Endothelial cell of umbilical vein (primary cell): ENCODE measurements at regions not wholly inside any gene's neighbourhood (a gene's known extent, or its start where the extent isn't known, plus 50 kb on each side); places are given as distances from the start of the nearest gene placed in this dataset.

ENCODE experiments used
- BruUV-seq: library from RNA; stranded (reverse); fragments of 400-500 nt; replicated peaks from 2 replicates; lab custom pipeline; 2021; lab: Mats Ljungman, UMichigan
- CTCF ChIA-PET: fragments of 300-600, 350-600 bp; sonication (Branson Sonifier 250); formaldehyde crosslinking; loops from one replicate; lab custom pipeline; 2021; ENCODE audit warnings: antibody characterized with exemption, inconsistent platforms; lab: Charles Lee
- POLR2A ChIA-PET: fragments of 300-600, 350-600 bp; sonication (Branson Sonifier 250); formaldehyde crosslinking; loops from one replicate; lab custom pipeline; 2021; ENCODE audit warnings: antibody characterized with exemption, inconsistent platforms; lab: Charles Lee
- DNase-seq: peaks from one replicate; pipeline ENCODE4 v3.0.0-alpha.2; 2011; ENCODE audit warnings: low read depth, low spot score
- FAIRE-seq: peaks from 2 replicates; lab custom pipeline; 2011; peaks lifted over from hg19 to GRCh38; lab: Jason Lieb, UNC
- H2AFZ ChIP-seq: 2 replicates; pipeline ENCODE4 v1.6.0; 2012; ENCODE audit warnings: low read depth, low read length, control low read depth, inconsistent platforms
- H3K27ac ChIP-seq: 2 replicates; pipeline ENCODE4 v1.5.1; 2011; ENCODE audit warnings: low read depth, mild to moderate bottlenecking, control low read depth, low read length, moderate library complexity; ENCODE audit not compliant: insufficient read depth
- H3K27me3 ChIP-seq, 2 experiments: 2 replicates each; pipeline versions ENCODE4 v1.6.0 to v1.6.1; 2011; ENCODE audit warnings: low read length in 2 of 2, mixed read lengths in 1 of 2; ENCODE audit not compliant: control insufficient read depth in 2 of 2, insufficient read depth in 2 of 2
- H3K36me3 ChIP-seq, 2 experiments: 2 replicates in 1 of 2; 3 replicates in 1 of 2; pipeline ENCODE4 v1.5.1; 2011; ENCODE audit warnings: low read length in 2 of 2, mild to moderate bottlenecking in 1 of 2, moderate library complexity in 1 of 2; ENCODE audit not compliant: control insufficient read depth in 2 of 2, insufficient read depth in 2 of 2; ENCODE audit errors: extremely low read depth in 1 of 2
- H3K4me1 ChIP-seq: 3 replicates; pipeline ENCODE4 v1.5.1; 2011; ENCODE audit warnings: mild to moderate bottlenecking, low read length; ENCODE audit not compliant: control insufficient read depth, insufficient read depth; ENCODE audit errors: extremely low read depth
- H3K4me2 ChIP-seq: 2 replicates; pipeline ENCODE4 v1.6.1; 2011; ENCODE audit warnings: low read length, control low read depth, mixed read lengths; ENCODE audit not compliant: insufficient read depth
- H3K4me3 ChIP-seq, 3 experiments: fragments of 200-600 bp in 1 of 3; sonication (generic), shearing (Covaris generic) in 1 of 3; replicated peaks in 1 of 3; 2 replicates each; pipeline ENCODE4 v1.5.1; 2011 to 2016; ENCODE audit warnings: control low read depth in 3 of 3, low read length in 3 of 3, mild to moderate bottlenecking in 2 of 3, inconsistent platforms in 1 of 3, low read depth in 1 of 3, moderate library complexity in 1 of 3; ENCODE audit not compliant: insufficient read depth in 1 of 3
- H3K79me2 ChIP-seq: 2 replicates; pipeline ENCODE4 v1.6.0; 2012; ENCODE audit warnings: low read length, inconsistent platforms; ENCODE audit not compliant: control insufficient read depth, insufficient read depth
- H3K9ac ChIP-seq: replicated peaks from 2 replicates; pipeline ENCODE3; 2011; ENCODE audit warnings: low read length, control low read depth; ENCODE audit not compliant: insufficient read depth; ENCODE audit errors: extremely low read depth
- H3K9me1 ChIP-seq: replicated peaks from 3 replicates; pipeline ENCODE4 v1.6.0; 2011; ENCODE audit warnings: mild to moderate bottlenecking, low read length; ENCODE audit not compliant: control insufficient read depth, insufficient read depth; ENCODE audit errors: extremely low read depth
- H3K9me3 ChIP-seq: replicated peaks from 2 replicates; pipeline ENCODE4 v1.5.1; 2012; ENCODE audit warnings: low read length, inconsistent platforms; ENCODE audit not compliant: control insufficient read depth, insufficient read depth
- H4K20me1 ChIP-seq: replicated peaks from 2 replicates; pipeline ENCODE3; 2011; ENCODE audit warnings: mild to moderate bottlenecking, low read length; ENCODE audit not compliant: control insufficient read depth, insufficient read depth; ENCODE audit errors: extremely low read depth
- EZH2 ChIP-seq: IDR thresholded peaks from 2 replicates; pipeline ENCODE4 v1.6.1; 2012; ENCODE audit warnings: borderline replicate concordance, low read depth, mild to moderate bottlenecking, moderate library complexity, low read length, inconsistent platforms; ENCODE audit not compliant: severe bottlenecking
- GATA2 ChIP-seq: IDR thresholded peaks from 2 replicates; pipeline ENCODE4 v1.7.0; 2011; ENCODE audit warnings: low read depth, mild to moderate bottlenecking, moderate library complexity, mixed read lengths, low read length; ENCODE audit not compliant: insufficient read length, insufficient read depth
- POLR2A ChIP-seq: IDR thresholded peaks from 2 replicates; pipeline ENCODE4 v1.6.1; 2012; ENCODE audit warnings: low read depth, mild to moderate bottlenecking, control low read depth, low read length
- POLR2AphosphoS5 ChIP-seq: IDR thresholded peaks from 2 replicates; pipeline ENCODE4 v1.6.1; 2012; ENCODE audit warnings: low read depth, mild to moderate bottlenecking, control low read depth, low read length, moderate library complexity; ENCODE audit not compliant: insufficient read depth
- dilution Hi-C: fragments of 300-500 bp; cut with MboI; formaldehyde crosslinking; loops from one replicate; pipeline ENCODE4 v1.15.0; 2019; ENCODE audit warnings: low sequenced_read_pairs; ENCODE audit not compliant: extremely low pct_ligation_motif_present
- intact Hi-C: fragments of 100-400 bp; cut with micrococcal nuclease; formaldehyde crosslinking; loops from one replicate; pipeline ENCODE4 v1.10.0; 2022
- TF ChIP-seq, protein P1 (sequence below), 2 donors: IDR thresholded peaks; 1 replicate in 1 of 2; 2 replicates in 1 of 2; pipeline ENCODE4 v1.5.1; 2011; ENCODE audit warnings: low read length in 2 of 2, mild to moderate bottlenecking in 2 of 2, moderate library complexity in 2 of 2, control low read depth in 1 of 2, inconsistent platforms in 1 of 2, low read depth in 1 of 2; ENCODE audit not compliant: insufficient read depth in 1 of 2; ENCODE audit errors: extremely low read depth in 1 of 2
- TF ChIP-seq, protein P2 (sequence below): IDR thresholded peaks from 2 replicates; pipeline ENCODE4 v1.6.1; 2011; ENCODE audit not compliant: insufficient read depth, insufficient read length

DNA sequence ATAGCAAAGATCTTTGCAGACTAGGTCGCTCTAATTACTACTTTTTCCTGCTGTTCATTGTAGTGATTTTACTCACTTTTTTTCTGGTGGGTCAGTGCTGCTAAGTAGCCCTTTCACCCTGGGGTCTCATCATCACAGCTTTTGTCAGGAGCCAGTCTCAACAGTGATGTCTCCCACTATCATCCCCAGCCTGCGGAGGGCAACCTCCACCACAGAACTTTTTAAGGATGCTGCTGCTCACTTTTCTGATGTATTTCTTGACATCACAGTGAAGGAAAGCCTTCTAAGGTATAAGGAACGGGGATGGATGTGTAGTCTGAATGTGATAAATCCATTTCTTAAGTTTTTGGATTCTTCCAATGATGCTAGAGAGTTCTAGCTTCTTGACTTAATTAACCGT, 242.5 kb upstream of the RIOK2 start:
- dilution Hi-C loops (no loop called here), intact Hi-C loops (loop anchor here (1.0 to 10.0 kb wide), 2 partner anchors 1189 to 1343 kb away; no protein-coding TSS in a partner anchor)
- Histone ChIP-seq H3K4me1 (no peaks in the 10 kb centered on the region), H2AFZ (no peak overlapping the region), H3K9me1 (no peaks in the 10 kb centered on the region), H3K79me2 (no peaks in the 10 kb centered on the region), H3K27me3 (no peaks in the 10 kb centered on the region), H3K27ac (no peak overlapping the region), H3K9me3 (no peaks in the 10 kb centered on the region), H3K36me3 (no peaks in the 10 kb centered on the region), H3K4me2 (no peak overlapping the region), H3K4me3 (no peak overlapping the region), H4K20me1 (no peaks in the 10 kb centered on the region), H3K9ac (no peak overlapping the region)
- FAIRE-seq (no peak), DNase-seq (peak; percentile 24)
- CTCF ChIA-PET, result interaction anchor here (0.7 to 2.3 kb wide), 7 partner anchors 9 to 1372 kb away, joined by 3 to 17 read pairs (median 6); no protein-coding TSS in a partner anchor
- TF ChIP-seq POLR2A, result no peak
- TF ChIP-seq, protein P1, sequence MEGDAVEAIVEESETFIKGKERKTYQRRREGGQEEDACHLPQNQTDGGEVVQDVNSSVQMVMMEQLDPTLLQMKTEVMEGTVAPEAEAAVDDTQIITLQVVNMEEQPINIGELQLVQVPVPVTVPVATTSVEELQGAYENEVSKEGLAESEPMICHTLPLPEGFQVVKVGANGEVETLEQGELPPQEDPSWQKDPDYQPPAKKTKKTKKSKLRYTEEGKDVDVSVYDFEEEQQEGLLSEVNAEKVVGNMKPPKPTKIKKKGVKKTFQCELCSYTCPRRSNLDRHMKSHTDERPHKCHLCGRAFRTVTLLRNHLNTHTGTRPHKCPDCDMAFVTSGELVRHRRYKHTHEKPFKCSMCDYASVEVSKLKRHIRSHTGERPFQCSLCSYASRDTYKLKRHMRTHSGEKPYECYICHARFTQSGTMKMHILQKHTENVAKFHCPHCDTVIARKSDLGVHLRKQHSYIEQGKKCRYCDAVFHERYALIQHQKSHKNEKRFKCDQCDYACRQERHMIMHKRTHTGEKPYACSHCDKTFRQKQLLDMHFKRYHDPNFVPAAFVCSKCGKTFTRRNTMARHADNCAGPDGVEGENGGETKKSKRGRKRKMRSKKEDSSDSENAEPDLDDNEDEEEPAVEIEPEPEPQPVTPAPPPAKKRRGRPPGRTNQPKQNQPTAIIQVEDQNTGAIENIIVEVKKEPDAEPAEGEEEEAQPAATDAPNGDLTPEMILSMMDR (IDR thresholded peaks at IDR 0.05; ENCODE audit: extremely low read depth in 1 of 2, insufficient read depth in 1 of 2, low read depth in 1 of 2, low read length in 2 of 2), result peak; percentile 36 to 43
- TF ChIP-seq POLR2AphosphoS5, result no peak
- no peak for TF ChIP-seq EZH2
- POLR2A ChIA-PET, result no interaction called here
- no TSS peak for BruUV-seq

- no peak overlapping the region for H3K4me3 ChIP-seq
- dilution Hi-C loops (no loop called here), intact Hi-C loops (loop anchor here (10.0 kb wide), 1 partner anchor 1188 kb away; no protein-coding TSS in a partner anchor)
- no peak for TF ChIP-seq GATA2
- TF ChIP-seq, protein P2, sequence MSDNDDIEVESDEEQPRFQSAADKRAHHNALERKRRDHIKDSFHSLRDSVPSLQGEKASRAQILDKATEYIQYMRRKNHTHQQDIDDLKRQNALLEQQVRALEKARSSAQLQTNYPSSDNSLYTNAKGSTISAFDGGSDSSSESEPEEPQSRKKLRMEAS, result no peak
- DNase-seq (no peak), FAIRE-seq (no peak)
- H3K79me2 ChIP-seq, result no peaks in the 10 kb centered on the region
- H3K4me1 ChIP-seq, result no peaks in the 10 kb centered on the region
- ChIA-PET POLR2A (no interaction called here), CTCF (interaction anchor here (1.0 to 2.3 kb wide), 5 partner anchors 9 to 1369 kb away, joined by 3 to 17 read pairs (median 4); no protein-coding TSS in a partner anchor)
- H3K27me3 ChIP-seq, result no peaks in the 10 kb centered on the region
- no peaks in the 10 kb centered on the region for H3K9me1 ChIP-seq
- BruUV-seq, result no TSS peak
- H4K20me1 ChIP-seq, result no peaks in the 10 kb centered on the region
- H3K9me3 ChIP-seq, result no peaks in the 10 kb centered on the region
- H3K4me2 ChIP-seq, result no peak overlapping the region
- no peaks in the 10 kb centered on the region for H3K36me3 ChIP-seq
- H3K9ac ChIP-seq, result no peak overlapping the region
- no peak overlapping the region for H3K27ac ChIP-seq
- no peak overlapping the region for H2AFZ ChIP-seq
Measured at GRCh38 chr5:97427235-97427634, 244.2 kb upstream of the RIOK2 start.
